Iris pigment epithelial cell (primary cell): ENCODE measurements at regions not wholly inside any gene's neighbourhood (a gene's known extent, or its start where the extent isn't known, plus 50 kb on each side); places are given as distances from the start of the nearest gene placed in this dataset.
"Not testable (repeated sequence)": the region's sequence is repeated elsewhere in the genome, so short reads cannot be mapped to it uniquely, and the experiment has no call there.

Experiments
- DNase-seq: peaks from one replicate; pipeline ENCODE4 v3.0.0-alpha.2; 2011; ENCODE audit warnings: low read depth

DNA sequence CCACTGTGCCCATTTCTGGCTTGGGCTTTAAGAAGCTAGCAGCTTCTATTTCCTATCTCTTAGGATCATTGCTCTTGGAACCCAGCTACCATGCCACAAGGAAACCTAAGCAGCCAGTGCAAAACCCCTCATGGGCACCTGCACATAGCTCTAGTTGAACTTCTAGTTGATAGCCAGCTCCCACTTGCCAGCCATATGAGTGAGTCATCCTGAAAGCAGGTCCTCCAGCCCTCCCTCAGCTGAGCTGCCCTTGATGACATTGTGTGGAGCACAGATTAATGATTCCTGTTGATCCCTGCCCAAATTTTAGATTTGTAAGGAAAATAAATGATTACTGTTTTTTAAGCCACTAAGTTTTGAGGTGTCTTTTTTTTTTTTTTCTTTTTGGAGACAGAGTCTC is 234.2 kb upstream of the FBXO33 start:
- no peak for DNase-seq

- no peak for DNase-seq
These were observed 232.8 kb upstream of the FBXO33 start for GRCh38 chr14:39665075-39665475.

DNA sequence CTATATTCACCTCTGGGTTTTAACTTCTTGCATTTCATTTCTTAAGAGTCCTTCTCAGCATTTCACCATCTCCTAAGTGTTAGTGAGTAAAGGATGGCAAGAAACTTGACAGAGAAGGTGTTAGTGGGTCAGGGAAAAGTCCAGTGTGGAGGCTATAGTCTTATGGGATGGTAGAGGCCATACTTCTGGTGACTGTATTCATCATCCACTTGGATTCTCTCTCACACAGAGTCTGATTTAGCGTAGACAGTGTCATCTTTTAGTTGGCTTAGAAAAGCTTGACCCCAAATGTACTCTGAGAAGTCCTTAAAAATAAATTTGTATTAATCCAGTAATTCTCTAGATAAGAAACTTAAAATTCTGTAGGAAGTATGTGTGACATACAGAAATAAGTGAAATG is 232.4 kb upstream of the FBXO33 start:
- no peak for DNase-seq

DNA sequence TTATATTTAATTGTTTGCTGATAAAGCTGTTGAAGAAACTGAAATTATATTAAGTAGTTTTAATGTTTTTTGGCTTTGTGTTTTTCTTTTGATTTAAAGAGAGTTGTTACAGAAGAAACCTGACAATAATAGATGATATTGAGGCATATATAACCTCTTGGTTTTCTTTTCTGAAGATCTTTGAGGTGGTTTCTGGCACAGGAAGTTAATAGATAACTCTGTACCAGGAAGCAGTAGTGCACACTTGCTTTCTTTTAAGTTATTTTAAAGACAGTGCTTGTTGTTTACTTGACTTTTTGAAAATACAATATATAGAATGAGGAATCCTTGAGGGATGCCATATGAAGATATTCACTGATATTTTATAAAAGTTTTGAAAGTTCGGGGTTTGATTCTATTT is 209.0 kb upstream of the FBXO33 start:
- no peak for DNase-seq

DNA sequence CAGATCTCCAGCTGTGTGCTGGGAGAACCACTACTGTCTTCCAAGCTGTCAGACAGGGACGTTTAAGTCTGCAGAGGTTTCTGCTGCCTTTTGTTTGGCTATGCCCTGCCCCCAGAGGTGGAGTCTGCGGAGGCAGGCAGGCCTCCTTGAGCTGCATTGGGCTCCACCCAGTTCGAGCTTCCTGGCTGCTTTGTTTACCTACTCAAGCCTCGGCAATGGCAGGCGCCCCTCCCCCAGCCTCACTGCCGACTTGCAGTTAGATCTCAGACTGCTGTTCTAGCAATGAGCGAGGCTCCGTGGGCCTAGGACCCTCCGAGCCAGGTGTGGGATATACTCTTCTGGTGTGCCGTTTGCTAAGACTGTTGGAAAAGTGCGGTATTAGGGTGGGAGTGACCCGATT is 206.8 kb upstream of the FBXO33 start:
- not testable (repeated sequence) for DNase-seq

DNA sequence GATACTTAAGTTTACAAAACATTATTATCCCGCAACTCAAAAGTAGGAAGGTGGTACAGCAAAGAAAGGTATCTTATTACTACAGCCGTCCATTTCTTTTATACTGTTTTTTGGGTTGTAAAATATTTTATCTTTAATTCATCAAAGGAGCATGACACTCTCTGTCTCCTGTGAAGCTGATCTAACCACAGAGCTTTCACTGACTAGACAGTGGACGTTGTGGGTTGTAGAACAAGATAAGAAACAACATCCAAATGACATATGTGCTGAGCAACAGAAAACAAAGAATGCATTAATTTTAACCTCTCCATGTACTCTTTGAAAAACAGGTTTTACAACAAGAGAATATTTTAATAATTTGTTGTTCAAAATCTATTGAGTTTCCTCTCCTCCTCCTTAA is 195.9 kb upstream of the FBXO33 start:
- no peak for DNase-seq

DNA sequence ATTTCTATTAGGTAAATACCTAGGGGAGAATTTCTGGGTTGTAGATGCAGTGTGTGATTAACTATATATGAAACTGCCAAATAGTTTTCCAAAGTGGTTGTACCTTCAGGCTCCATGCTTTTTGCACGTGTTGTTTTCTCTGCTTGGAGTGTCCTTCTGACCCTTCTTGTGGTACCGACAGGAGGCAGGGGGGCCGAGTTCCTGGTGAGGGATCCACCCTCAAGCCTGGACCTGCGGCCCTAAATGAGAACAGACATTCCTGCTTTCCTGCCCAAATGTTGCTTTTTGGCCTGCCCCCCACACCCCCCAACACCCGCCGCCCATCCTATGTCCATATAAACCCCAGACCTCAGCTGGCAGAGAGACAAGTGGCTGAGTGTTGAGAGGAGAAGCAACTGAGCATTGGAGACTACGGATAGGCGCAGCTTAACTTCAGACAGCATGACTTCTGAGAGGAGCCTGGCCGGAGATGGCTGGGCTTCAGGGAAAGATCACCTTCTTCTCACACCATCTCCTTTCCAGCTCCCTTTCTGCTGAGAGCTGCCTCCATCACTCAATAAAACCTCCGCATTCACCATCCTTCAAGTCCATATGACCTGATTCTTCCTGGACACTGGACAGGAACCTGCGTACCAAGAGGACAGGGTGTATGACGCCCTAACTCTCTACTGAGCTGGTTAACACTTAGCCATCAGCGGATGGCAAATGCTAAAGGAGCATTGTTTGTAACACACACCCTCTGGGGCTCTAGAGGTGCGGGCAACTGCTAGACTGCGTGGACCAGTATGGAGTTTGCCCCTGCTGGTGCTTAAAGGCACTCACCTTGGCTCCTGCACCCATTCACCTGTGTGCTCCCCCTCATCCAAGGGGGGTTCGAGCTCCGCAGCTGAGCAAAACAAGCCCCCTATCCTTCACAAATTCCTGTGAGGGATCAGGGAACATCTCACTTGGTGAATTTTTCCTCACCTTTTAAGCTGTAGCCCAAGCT is 194.7 kb upstream of the FBXO33 start:
- DNase-seq = no peak

GRCh38 chr14:39621678-39622077 is 189.4 kb upstream of the FBXO33 start:
- no peak for DNase-seq

DNA sequence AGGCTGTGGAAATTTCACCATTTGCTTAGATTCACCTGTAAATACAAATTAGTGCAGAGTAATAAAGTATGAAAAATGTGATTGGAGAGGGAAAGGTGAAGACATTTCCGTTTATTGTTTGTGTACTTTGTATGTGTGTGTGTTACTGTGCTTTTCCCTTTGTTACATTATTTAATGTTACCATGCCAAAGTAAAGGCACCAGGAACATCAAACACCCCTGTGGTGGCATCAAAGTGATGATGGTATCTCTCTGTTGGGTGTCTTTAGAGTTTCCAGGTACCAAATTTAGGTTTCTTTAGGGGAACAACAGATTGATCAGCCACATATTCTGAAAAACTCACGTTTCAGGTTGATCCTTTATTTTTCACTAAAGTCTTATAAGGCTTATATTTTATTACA is 189.0 kb upstream of the FBXO33 start:
- DNase-seq = no peak

DNA sequence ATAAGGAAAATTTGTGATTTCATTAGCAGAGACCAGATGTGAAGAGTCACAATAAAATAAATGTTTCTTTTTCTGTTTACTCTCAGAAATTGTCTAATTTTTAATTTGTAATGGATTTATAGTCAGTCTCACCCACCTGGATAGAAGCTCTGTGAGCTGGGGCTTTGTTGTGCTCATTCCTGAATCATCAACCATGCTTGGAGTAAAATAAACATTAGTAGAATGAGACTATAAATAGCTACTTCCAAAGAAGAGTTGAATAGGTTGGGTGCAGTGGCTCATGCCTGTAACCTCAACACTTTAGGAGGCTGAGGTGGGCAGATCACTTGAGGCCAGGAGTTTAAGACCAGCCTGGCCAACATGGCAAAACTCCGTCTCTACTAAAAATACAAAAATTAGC is 185.3 kb upstream of the FBXO33 start:
- DNase-seq = no peak

DNA sequence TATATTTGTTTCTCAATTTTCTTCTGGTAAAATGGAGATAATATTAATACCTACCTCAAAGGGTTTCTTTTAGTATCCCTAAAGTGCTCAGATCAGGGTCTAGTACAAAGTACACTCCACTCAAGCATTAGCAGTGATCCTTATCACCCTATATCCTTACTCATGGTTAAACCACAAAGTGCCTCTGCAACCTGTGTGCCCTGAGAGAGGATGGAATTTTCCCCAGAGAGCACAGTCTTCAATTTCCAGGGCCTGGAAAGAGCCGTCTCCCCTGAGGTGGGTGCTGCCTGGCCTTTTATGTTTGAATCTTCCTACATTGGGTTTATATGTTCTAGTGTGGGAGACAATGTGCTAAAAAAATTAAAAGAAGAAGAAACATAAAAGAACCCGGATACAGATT is 183.1 kb upstream of the FBXO33 start:
- no peak for DNase-seq

DNA sequence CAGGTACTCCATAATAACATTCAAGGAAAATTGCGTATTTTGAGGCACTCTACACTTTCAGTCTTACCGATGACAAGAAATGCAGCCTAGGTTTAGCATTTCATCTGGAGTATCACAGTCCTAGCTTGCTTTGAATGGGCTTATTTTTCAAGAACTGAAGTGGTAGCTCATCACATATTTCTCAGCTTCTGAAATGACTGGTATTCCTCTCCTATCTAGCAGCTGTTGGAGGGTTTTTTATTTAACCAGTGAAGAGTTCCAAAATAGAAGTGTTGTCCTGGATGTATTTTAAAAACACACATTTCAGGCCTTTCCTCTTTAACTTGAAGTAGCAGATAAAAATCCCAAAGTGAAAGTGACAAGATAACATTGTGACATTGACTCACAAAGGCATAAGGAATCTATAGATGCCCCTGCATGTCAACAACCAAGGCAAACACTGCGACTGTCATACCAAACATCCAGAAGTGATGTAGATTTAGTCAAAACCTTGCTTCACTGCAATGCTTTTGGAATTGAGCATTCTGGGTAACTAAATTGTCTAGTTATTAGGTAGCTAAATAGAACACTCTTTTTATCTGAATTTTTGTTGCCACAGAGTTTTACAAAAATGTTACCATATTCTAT is 182.2 kb upstream of the FBXO33 start:
- DNase-seq = no peak

DNA sequence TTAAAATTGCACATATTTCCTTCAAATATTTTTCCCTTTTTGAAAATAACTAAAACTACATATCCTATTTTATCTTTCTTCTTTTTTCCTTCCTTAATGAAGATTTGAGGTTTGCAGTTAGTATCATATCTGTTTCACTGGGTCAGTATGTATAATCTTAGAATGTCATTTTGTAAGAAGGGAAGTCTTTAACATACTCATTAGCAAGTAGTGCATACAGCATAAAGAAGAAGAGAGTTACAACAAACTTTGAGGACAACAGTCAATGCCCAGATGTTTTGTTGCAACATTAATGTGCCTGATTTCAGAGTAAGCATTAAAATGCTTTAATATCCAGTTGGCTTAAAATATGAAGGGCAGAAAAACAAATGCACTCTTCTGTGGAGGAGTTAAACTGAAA is 176.9 kb upstream of the FBXO33 start:
- no peak for DNase-seq

DNA sequence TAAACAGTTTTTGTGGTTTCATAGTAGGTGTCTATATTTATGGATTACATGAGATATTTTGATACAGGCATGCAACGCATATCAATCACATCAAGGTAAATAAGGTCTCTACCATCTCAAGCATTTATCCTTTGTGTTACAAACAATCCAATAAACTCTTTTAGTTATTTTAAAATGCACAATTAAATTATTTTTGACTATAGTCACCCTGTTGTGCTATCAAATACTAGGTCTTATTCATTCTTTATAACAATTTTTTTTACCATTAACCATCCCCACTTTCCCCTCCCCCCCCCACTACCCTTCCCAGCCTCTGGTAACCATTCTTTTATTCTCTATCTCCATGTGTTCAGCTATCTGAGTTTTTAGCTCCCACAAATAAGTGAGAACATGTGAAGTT is 175.7 kb upstream of the FBXO33 start:
- no peak for DNase-seq

DNA sequence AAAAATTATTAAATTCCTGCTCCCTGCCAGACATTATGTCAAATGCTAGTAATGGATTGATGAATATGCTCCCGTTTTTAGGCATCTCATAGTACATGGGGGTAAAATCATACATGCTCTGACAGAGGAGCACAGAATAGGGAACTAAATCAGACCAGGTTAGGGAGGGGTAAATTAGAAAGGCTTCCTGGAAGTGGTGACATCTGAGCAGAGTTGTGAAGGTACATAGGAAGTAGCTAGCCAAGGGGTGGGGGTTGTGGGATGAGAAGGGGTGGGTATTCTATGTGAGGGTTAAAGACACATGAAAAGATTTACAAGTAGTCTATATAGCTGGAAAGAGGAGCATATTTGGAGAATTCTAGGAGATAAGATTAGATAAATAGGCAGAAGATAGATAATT is 171.7 kb upstream of the FBXO33 start:
- no peak for DNase-seq

GRCh38 chr14:39593377-39593776 is 161.1 kb upstream of the FBXO33 start:
- DNase-seq = no peak

GRCh38 chr14:39592116-39592789 is 160.0 kb upstream of the FBXO33 start:
- no peak for DNase-seq

GRCh38 chr14:39589882-39590281 is 157.6 kb upstream of the FBXO33 start:
- not testable (repeated sequence) for DNase-seq

DNA sequence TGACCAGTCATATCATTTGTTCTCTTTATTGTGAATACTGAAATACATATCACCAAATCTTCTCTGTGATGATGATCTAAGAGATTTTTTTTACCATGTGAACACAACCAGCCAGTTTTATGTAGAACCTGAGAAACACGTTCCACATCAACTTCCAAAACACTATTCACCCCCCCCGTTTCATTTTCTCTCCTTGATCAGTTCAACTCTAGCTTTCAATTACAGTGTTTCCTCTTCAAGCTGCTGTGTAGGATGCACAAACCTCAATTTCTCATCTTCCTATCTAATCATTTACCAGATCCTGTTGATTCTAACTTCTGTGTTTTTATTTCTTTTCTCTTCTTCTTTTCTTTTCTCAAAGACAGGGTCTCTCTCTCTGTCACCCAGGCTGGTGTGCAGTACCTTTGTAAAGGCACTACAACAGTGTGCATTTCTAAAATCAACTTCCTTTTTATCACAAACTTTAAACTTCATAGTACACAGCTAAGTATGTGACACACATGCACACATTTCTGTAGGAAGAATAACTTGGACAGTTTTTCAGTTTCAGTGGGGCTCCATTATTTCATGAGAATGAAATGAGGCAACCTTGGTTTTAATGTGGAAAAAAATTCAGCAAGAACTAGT is 149.9 kb upstream of the FBXO33 start:
- DNase-seq = no peak

GRCh38 chr14:39581474-39581873 is 149.2 kb upstream of the FBXO33 start:
- DNase-seq = no peak

GRCh38 chr14:39580696-39581095 is 148.5 kb upstream of the FBXO33 start:
- DNase-seq = no peak

DNA sequence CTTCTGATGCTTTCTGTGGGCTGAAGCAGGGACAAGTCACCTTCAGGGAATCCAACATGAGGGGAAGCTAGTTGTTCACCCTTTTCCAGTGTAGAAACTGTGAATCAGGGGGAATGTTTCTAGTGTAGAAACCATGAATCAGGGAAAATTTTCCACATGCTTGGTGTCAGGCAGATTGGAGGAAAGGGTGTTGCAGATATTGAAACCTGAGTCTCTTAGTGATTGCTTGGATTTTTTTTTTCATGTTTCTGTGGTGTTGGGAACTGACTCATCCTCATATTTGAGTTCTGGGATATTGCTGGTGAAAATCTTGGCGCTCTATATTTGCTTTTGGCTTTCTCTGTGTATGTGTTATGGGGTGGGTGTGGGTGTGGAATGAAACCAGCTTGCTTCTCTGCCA is 144.5 kb upstream of the FBXO33 start:
- DNase-seq = peak; percentile 21

- DNase-seq = no peak
These were observed 144.0 kb upstream of the FBXO33 start for GRCh38 chr14:39576258-39576657.
